A549 (cell line): ENCODE measurements at regions not wholly inside any gene's neighbourhood (a gene's known extent, or its start where the extent isn't known, plus 50 kb on each side); places are given as distances from the start of the nearest gene placed in this dataset.

Source experiments
- ATAC-seq, 2 experiments: fragments of 200-7000 bp in 1 of 2; fragments of >200 bp in 1 of 2; cut with Nextera tagmentation in 1 of 2; cut with Tn5 transposase in 1 of 2; 3 replicates each; pipeline versions ENCODE4 v1.8.0 to v1.9.1; 2018 to 2020; ENCODE audit warnings: mild to moderate bottlenecking in 1 of 2, moderate library complexity in 1 of 2
- CTCF ChIA-PET: fragments of 300-600 bp; sonication (Branson Sonifier 250); formaldehyde crosslinking; extraction: SDS; loops from one replicate; lab custom pipeline; 2021; ENCODE audit warnings: antibody characterized with exemption, inconsistent platforms; lab: Yijun Ruan, JAX
- POLR2A ChIA-PET: fragments of 350-600 bp; formaldehyde crosslinking; extraction: SDS; loops from one replicate; lab custom pipeline; 2021; ENCODE audit warnings: antibody characterized with exemption, inconsistent platforms; lab: Yijun Ruan, JAX
- DNase-seq, 2 experiments: peaks; one replicate each; pipeline versions ENCODE4 v3.0.0 to v3.0.0-alpha.2; 2011 to 2016; ENCODE audit warnings: low read depth in 1 of 2, low spot score in 1 of 2
- FAIRE-seq: peaks from 2 replicates; lab custom pipeline; 2011; peaks lifted over from hg19 to GRCh38; lab: Jason Lieb, UNC
- H3K27ac ChIP-seq, 2 experiments: fragments of >200 bp; sonication (Bioruptor Twin); formaldehyde crosslinking; 3 replicates each; pipeline ENCODE4 v1.5.1; 2016 to 2017
- H3K4me1 ChIP-seq: fragments of >200 bp; sonication (Bioruptor Twin); formaldehyde crosslinking; 3 replicates; pipeline ENCODE4 v1.6.1; 2016
- H3K4me2 ChIP-seq: fragments of >200 bp; sonication (Bioruptor Twin); formaldehyde crosslinking; 3 replicates; pipeline ENCODE4 v1.6.1; 2016
- H3K4me3 ChIP-seq: fragments of >200 bp; sonication (Bioruptor Twin); formaldehyde crosslinking; 3 replicates; pipeline ENCODE4 v1.5.1; 2016
- H3K9me3 ChIP-seq: fragments of >200 bp; sonication (Bioruptor Twin); formaldehyde crosslinking; 3 replicates; pipeline ENCODE4 v1.6.1; 2016
- BHLHE40 ChIP-seq: IDR thresholded peaks from 2 replicates; pipeline ENCODE4 v1.6.1; 2012; ENCODE audit warnings: low read depth, low read length, inconsistent platforms
- CEBPB ChIP-seq, 2 experiments: fragments of >200 bp in 1 of 2; sonication (Bioruptor Twin) in 1 of 2; formaldehyde crosslinking in 1 of 2; IDR thresholded peaks; 2 replicates each; pipeline ENCODE4 v1.6.1; 2012 to 2016
- ELK1 ChIP-seq: fragments of 150-350 bp; IDR thresholded peaks from 2 replicates; pipeline ENCODE4 v1.6.1; 2014; ENCODE audit warnings: low read depth, mild to moderate bottlenecking, low read length
- FOSB ChIP-seq: fragments of 250-450 bp; sonication (Bioruptor Pico); IDR thresholded peaks from 2 replicates; pipeline ENCODE4 v1.5.0; 2020; ENCODE audit warnings: mild to moderate bottlenecking, moderate library complexity
- FOSL2 ChIP-seq, 2 experiments: fragments of 450-650 bp in 1 of 2; fragments of >200 bp in 1 of 2; sonication (Bioruptor Twin) in 1 of 2; formaldehyde crosslinking; IDR thresholded peaks; 2 replicates each; pipeline versions ENCODE4 v1.5.0 to v1.6.1; 2016 to 2020; ENCODE audit warnings: mild to moderate bottlenecking in 1 of 2, moderate library complexity in 1 of 2
- KDM1A ChIP-seq: fragments of 200-600 bp; sonication (generic); IDR thresholded peaks from 2 replicates; pipeline ENCODE4 v1.6.1; 2016; ENCODE audit warnings: low read depth, mild to moderate bottlenecking
- MAFK ChIP-seq: fragments of 450-650 bp; IDR thresholded peaks from 2 replicates; pipeline ENCODE4 v1.6.1; 2014; ENCODE audit not compliant: partially characterized antibody
- MAZ ChIP-seq: fragments of 150-350 bp; IDR thresholded peaks from 2 replicates; pipeline ENCODE4 v1.6.1; 2014; ENCODE audit warnings: antibody characterized with exemption, low read depth, low read length, borderline replicate concordance
- NFE2L2 ChIP-seq: fragments of 150-350 bp; conservative IDR thresholded peaks from 2 replicates; pipeline ENCODE4 v1.6.1; 2014; ENCODE audit warnings: low read length
- POLR2A ChIP-seq: IDR thresholded peaks from 2 replicates; pipeline ENCODE4 v1.6.1; 2012; ENCODE audit warnings: mild to moderate bottlenecking, low read length
- POLR2AphosphoS2 ChIP-seq: conservative IDR thresholded peaks from 2 replicates; pipeline ENCODE4 v1.6.1; 2012; ENCODE audit warnings: low read length, improper control_type of control experiment, inconsistent platforms
- RCOR1 ChIP-seq: fragments of 150-350 bp; IDR thresholded peaks from 2 replicates; pipeline ENCODE4 v1.6.1; 2014; ENCODE audit warnings: antibody characterized with exemption, low read length, low read depth
- TP53 ChIP-seq: fragments of 250-450 bp; sonication (Bioruptor Pico); IDR thresholded peaks from 2 replicates; pipeline ENCODE4 v1.5.0; 2021; ENCODE audit warnings: mild to moderate bottlenecking, moderate library complexity
- ZC3H11A ChIP-seq: fragments of 450-650 bp; IDR thresholded peaks from 2 replicates; pipeline ENCODE4 v1.6.1; 2014; ENCODE audit warnings: antibody characterized with exemption, mild to moderate bottlenecking
- ZFP36 ChIP-seq: fragments of 450-650 bp; IDR thresholded peaks from 2 replicates; pipeline ENCODE4 v1.6.1; 2014; ENCODE audit warnings: borderline replicate concordance; ENCODE audit not compliant: partially characterized antibody
- WGBS: methylation state at CpG from one replicate; pipeline ENCODE4 v1.1.6; 2017; ENCODE audit errors: missing lambda C conversion rate; 5-methylcytosine and 5-hydroxymethylcytosine counted together
- TF ChIP-seq, protein P1 (sequence below): fragments of 250-450 bp; sonication (Bioruptor Pico); IDR thresholded peaks from 2 replicates; pipeline ENCODE4 v1.5.0; 2020; ENCODE audit warnings: low read depth, mild to moderate bottlenecking, moderate library complexity
- TF ChIP-seq, protein P2 (sequence below): fragments of 200-600 bp; sonication (generic); IDR thresholded peaks from 2 replicates; pipeline ENCODE4 v1.6.1; 2016; ENCODE audit warnings: antibody characterized with exemption, mild to moderate bottlenecking, moderate library complexity
- TF ChIP-seq, protein P3 (sequence below): fragments of >200 bp; sonication (Bioruptor Twin); formaldehyde crosslinking; IDR thresholded peaks from 3 replicates; pipeline ENCODE4 v1.6.1; 2016
- TF ChIP-seq, protein P4 (sequence below): IDR thresholded peaks from 2 replicates; pipeline ENCODE4 v1.6.1; 2012

- peak in 1 of 2 experiments; percentile 47; a peak in 1 of 6 replicates for ATAC-seq
- 73% methylated on average over 14 of the region's 14 CpGs for WGBS
- no peak overlapping the region for H3K4me3 ChIP-seq
- no peak overlapping the region for H3K4me2 ChIP-seq
- no peak overlapping the region for H3K27ac ChIP-seq
- CTCF ChIA-PET, result interaction anchor here (1.1 to 1.3 kb wide), 2 partner anchors 16 to 111 kb away, joined by 3 to 4 read pairs; no protein-coding TSS in a partner anchor
- POLR2A ChIA-PET, result no interaction called here
- no peak for FAIRE-seq
- TF ChIP-seq FOSL2 (IDR thresholded peaks at IDR 0.05), result no peak
- no peak for TF ChIP-seq FOSL2 (CRISPR knock-in tag; IDR thresholded peaks at IDR 0.05)
- TF ChIP-seq, protein P1, sequence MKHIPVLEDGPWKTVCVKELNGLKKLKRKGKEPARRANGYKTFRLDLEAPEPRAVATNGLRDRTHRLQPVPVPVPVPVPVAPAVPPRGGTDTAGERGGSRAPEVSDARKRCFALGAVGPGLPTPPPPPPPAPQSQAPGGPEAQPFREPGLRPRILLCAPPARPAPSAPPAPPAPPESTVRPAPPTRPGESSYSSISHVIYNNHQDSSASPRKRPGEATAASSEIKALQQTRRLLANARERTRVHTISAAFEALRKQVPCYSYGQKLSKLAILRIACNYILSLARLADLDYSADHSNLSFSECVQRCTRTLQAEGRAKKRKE (CRISPR knock-in tag), result no peak
- TF ChIP-seq FOSB (CRISPR knock-in tag), result no peak
- no peak for TF ChIP-seq BHLHE40
- TF ChIP-seq POLR2A, result no peak
- no peak for TF ChIP-seq MAZ
- no peak for TF ChIP-seq POLR2AphosphoS2
- TF ChIP-seq ZFP36, result no peak
- TF ChIP-seq ELK1, result no peak
- no peak for TF ChIP-seq RCOR1
- TF ChIP-seq, protein P2, sequence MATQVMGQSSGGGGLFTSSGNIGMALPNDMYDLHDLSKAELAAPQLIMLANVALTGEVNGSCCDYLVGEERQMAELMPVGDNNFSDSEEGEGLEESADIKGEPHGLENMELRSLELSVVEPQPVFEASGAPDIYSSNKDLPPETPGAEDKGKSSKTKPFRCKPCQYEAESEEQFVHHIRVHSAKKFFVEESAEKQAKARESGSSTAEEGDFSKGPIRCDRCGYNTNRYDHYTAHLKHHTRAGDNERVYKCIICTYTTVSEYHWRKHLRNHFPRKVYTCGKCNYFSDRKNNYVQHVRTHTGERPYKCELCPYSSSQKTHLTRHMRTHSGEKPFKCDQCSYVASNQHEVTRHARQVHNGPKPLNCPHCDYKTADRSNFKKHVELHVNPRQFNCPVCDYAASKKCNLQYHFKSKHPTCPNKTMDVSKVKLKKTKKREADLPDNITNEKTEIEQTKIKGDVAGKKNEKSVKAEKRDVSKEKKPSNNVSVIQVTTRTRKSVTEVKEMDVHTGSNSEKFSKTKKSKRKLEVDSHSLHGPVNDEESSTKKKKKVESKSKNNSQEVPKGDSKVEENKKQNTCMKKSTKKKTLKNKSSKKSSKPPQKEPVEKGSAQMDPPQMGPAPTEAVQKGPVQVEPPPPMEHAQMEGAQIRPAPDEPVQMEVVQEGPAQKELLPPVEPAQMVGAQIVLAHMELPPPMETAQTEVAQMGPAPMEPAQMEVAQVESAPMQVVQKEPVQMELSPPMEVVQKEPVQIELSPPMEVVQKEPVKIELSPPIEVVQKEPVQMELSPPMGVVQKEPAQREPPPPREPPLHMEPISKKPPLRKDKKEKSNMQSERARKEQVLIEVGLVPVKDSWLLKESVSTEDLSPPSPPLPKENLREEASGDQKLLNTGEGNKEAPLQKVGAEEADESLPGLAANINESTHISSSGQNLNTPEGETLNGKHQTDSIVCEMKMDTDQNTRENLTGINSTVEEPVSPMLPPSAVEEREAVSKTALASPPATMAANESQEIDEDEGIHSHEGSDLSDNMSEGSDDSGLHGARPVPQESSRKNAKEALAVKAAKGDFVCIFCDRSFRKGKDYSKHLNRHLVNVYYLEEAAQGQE, result no peak
- TF ChIP-seq, protein P3, sequence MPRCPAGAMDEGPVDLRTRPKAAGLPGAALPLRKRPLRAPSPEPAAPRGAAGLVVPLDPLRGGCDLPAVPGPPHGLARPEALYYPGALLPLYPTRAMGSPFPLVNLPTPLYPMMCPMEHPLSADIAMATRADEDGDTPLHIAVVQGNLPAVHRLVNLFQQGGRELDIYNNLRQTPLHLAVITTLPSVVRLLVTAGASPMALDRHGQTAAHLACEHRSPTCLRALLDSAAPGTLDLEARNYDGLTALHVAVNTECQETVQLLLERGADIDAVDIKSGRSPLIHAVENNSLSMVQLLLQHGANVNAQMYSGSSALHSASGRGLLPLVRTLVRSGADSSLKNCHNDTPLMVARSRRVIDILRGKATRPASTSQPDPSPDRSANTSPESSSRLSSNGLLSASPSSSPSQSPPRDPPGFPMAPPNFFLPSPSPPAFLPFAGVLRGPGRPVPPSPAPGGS, result no peak
- no peak for TF ChIP-seq NFE2L2
- TF ChIP-seq MAFK, result no peak
- no peak for TF ChIP-seq KDM1A
- TF ChIP-seq CEBPB (IDR thresholded peaks at IDR 0.05), result no peak
- TF ChIP-seq ZC3H11A, result no peak
- TF ChIP-seq, protein P4, sequence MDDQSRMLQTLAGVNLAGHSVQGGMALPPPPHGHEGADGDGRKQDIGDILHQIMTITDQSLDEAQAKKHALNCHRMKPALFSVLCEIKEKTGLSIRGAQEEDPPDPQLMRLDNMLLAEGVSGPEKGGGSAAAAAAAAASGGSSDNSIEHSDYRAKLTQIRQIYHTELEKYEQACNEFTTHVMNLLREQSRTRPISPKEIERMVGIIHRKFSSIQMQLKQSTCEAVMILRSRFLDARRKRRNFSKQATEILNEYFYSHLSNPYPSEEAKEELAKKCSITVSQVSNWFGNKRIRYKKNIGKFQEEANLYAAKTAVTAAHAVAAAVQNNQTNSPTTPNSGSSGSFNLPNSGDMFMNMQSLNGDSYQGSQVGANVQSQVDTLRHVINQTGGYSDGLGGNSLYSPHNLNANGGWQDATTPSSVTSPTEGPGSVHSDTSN, result no peak
- no peak for TF ChIP-seq TP53
- TF ChIP-seq, all 56 proteins: peak for 0
- peaks cover 6% of the 10 kb centered on the region; the same call in 1 of the 3 replicates for H3K9me3 ChIP-seq
- no peak for DNase-seq
- H3K4me1 ChIP-seq, result no peaks in the 10 kb centered on the region
Measured at GRCh38 chr1:229046251-229046853, 224.6 kb upstream of the RAB4A start.
